GM23338 (cell line): ENCODE measurements at regions not wholly inside any gene's neighbourhood (a gene's known extent, or its start where the extent isn't known, plus 50 kb on each side); places are given as distances from the start of the nearest gene placed in this dataset.

Experiments
- ATAC-seq: fragments of 200-7000 bp; cut with Tn5 transposase; 3 replicates; pipeline ENCODE4 v1.9.1; 2020
- DNase-seq: peaks from one replicate; pipeline ENCODE4 v3.0.0-alpha.2; 2015; ENCODE audit warnings: low spot score
- H2AFZ ChIP-seq: fragments of 200-600 bp; sonication (generic); 2 replicates; pipeline ENCODE4 v1.8.0; 2016; ENCODE audit warnings: antibody characterized with exemption, mild to moderate bottlenecking, moderate library complexity
- H3F3A ChIP-seq: fragments of 200-600 bp; sonication (generic); replicated peaks from 2 replicates; pipeline ENCODE4 v1.8.0; 2017; ENCODE audit warnings: antibody characterized with exemption, mixed run types, low read depth
- H3K27ac ChIP-seq: fragments of 200-600 bp; sonication (generic); 2 replicates; pipeline ENCODE4 v1.6.1; 2016; ENCODE audit warnings: low read depth
- H3K27me3 ChIP-seq: fragments of 200-600 bp; sonication (generic); 2 replicates; pipeline ENCODE4 v1.8.0; 2016; ENCODE audit warnings: mild to moderate bottlenecking, mixed run types, moderate library complexity; ENCODE audit not compliant: insufficient read depth
- H3K36me3 ChIP-seq: fragments of 200-600 bp; sonication (generic); 2 replicates; pipeline ENCODE4 v1.8.0; 2016; ENCODE audit warnings: mild to moderate bottlenecking; ENCODE audit not compliant: insufficient read depth
- H3K4me1 ChIP-seq: fragments of 200-600 bp; sonication (generic); 2 replicates; pipeline ENCODE4 v1.8.0; 2016; ENCODE audit warnings: mild to moderate bottlenecking, moderate library complexity; ENCODE audit not compliant: insufficient read depth
- H3K4me2 ChIP-seq: fragments of 200-600 bp; sonication (generic); 2 replicates; pipeline ENCODE4 v1.7.1; 2017; ENCODE audit warnings: mixed run types
- H3K4me3 ChIP-seq: fragments of 200-600 bp; sonication (generic); 2 replicates; pipeline ENCODE4 v1.6.1; 2016; ENCODE audit warnings: mixed run types
- H3K79me2 ChIP-seq: fragments of 200-600 bp; sonication (generic); replicated peaks from 2 replicates; pipeline ENCODE4 v1.8.0; 2017; ENCODE audit warnings: mild to moderate bottlenecking; ENCODE audit not compliant: insufficient read depth
- H3K9me2 ChIP-seq: fragments of 200-600 bp; sonication (generic); 2 replicates; pipeline ENCODE4 v1.8.0; 2017; ENCODE audit not compliant: insufficient read depth
- H4K20me1 ChIP-seq: fragments of 200-600 bp; sonication (generic); replicated peaks from 2 replicates; pipeline ENCODE4 v1.8.0; 2017; ENCODE audit warnings: mild to moderate bottlenecking; ENCODE audit not compliant: insufficient read depth
- H3K27ac Mint-ChIP-seq: 2 replicates; pipeline ENCODE4 v1.8.0; 2020; ENCODE audit warnings: inconsistent platforms, mild to moderate bottlenecking, moderate library complexity, mixed read lengths
- H3K27me3 Mint-ChIP-seq: 3 replicates; pipeline ENCODE4 v1.8.0; 2022; ENCODE audit warnings: low read depth, mild to moderate bottlenecking, moderate library complexity, mixed read lengths, inconsistent platforms; ENCODE audit not compliant: insufficient read depth, poor library complexity
- H3K36me3 Mint-ChIP-seq: 3 replicates; pipeline ENCODE4 v1.8.0; 2021; ENCODE audit warnings: low read depth, mild to moderate bottlenecking, inconsistent platforms, moderate library complexity, mixed read lengths
- H3K4me1 Mint-ChIP-seq: 3 replicates; pipeline ENCODE4 v1.8.0; 2020; ENCODE audit warnings: mild to moderate bottlenecking, inconsistent platforms, mixed read lengths
- H3K4me3 Mint-ChIP-seq: 3 replicates; pipeline ENCODE4 v1.8.0; 2021; ENCODE audit warnings: moderate library complexity, mild to moderate bottlenecking, inconsistent platforms, mixed read lengths
- H3K9me3 Mint-ChIP-seq: 3 replicates; pipeline ENCODE4 v1.8.0; 2020; ENCODE audit warnings: moderate library complexity, mild to moderate bottlenecking, inconsistent platforms, mixed read lengths
- CTCF ChIP-seq, 2 experiments: fragments of 200-600 bp in 1 of 2; sonication (generic) in 1 of 2; conservative IDR thresholded peaks; 2 replicates each; pipeline versions ENCODE4 v1.5.1 to v1.6.1; 2016 to 2017; ENCODE audit warnings: antibody characterized with exemption in 2 of 2, low read depth in 2 of 2, mild to moderate bottlenecking in 2 of 2, moderate library complexity in 1 of 2
- EZH2 ChIP-seq: fragments of 200-600 bp; sonication (generic); IDR thresholded peaks from one replicate; pipeline ENCODE4 v1.8.0; 2017; ENCODE audit warnings: antibody characterized with exemption, mild to moderate bottlenecking, low read depth; ENCODE audit not compliant: unreplicated experiment
- EZH2phosphoT487 ChIP-seq: fragments of 200-600 bp; sonication (generic); IDR thresholded peaks from one replicate; pipeline ENCODE4 v1.8.1; 2018; ENCODE audit warnings: antibody characterized with exemption; ENCODE audit not compliant: unreplicated experiment
- NANOG ChIP-seq: IDR thresholded peaks from 2 replicates; pipeline ENCODE4 v1.6.1; 2016; ENCODE audit warnings: antibody characterized with exemption, borderline replicate concordance
- POLR2AphosphoS5 ChIP-seq: IDR thresholded peaks from 2 replicates; pipeline ENCODE4 v1.6.1; 2016; ENCODE audit warnings: antibody characterized with exemption, low read depth
- STAT1 ChIP-seq: IDR thresholded peaks from one replicate; pipeline ENCODE4 v1.6.1; 2016; ENCODE audit warnings: antibody characterized with exemption; ENCODE audit not compliant: unreplicated experiment
- ZNF114 ChIP-seq: fragments of 250-450 bp; sonication (Bioruptor Pico); IDR thresholded peaks from 2 replicates; pipeline ENCODE4 v1.5.0; 2020; ENCODE audit warnings: mild to moderate bottlenecking, moderate library complexity
- ZNF331 ChIP-seq: fragments of 250-450 bp; sonication (Bioruptor Pico); IDR thresholded peaks from 2 replicates; pipeline ENCODE4 v1.5.0; 2020; ENCODE audit warnings: low read depth, mild to moderate bottlenecking, moderate library complexity
- ZNF462 ChIP-seq: fragments of 250-450 bp; sonication (Bioruptor Pico); IDR thresholded peaks from 2 replicates; pipeline ENCODE4 v1.5.0; 2020; ENCODE audit warnings: mild to moderate bottlenecking, moderate library complexity

GRCh38 chrX:39438603-39439602 lies 637.6 kb downstream of the MID1IP1 start:
- H3K9me2 ChIP-seq, result no peaks in the 10 kb centered on the region
- Mint-ChIP-seq H3K4me3 (no peak overlapping the region; the same call in 2 of the 3 replicates), H3K9me3 (peaks cover 2% of the 10 kb centered on the region; the same call in 2 of the 3 replicates), H3K27ac (no peak overlapping the region), H3K27me3 (peaks cover 2% of the 10 kb centered on the region), H3K36me3 (no peaks in the 10 kb centered on the region; the same call in 2 of the 3 replicates), H3K4me1 (peaks cover 5% of the 10 kb centered on the region; the same call in 2 of the 3 replicates)
- no peaks in the 10 kb centered on the region for H3K4me1 ChIP-seq
- H3K27ac ChIP-seq, result no peak overlapping the region
- H3K27me3 ChIP-seq, result no peaks in the 10 kb centered on the region
- no peaks in the 10 kb centered on the region for H3F3A ChIP-seq
- DNase-seq, result peak; percentile 22
- no peak overlapping the region for H3K4me3 ChIP-seq
- TF ChIP-seq EZH2phosphoT487 (no peak), CTCF (conservative IDR thresholded peaks at IDR 0.05; ENCODE audit: low read depth in 2 of 2) (peak; percentile 34 to 53), NANOG (no peak), STAT1 (no peak), ZNF462 (CRISPR knock-in tag) (no peak), ZNF331 (CRISPR knock-in tag) (no peak), ZNF114 (CRISPR knock-in tag) (no peak), POLR2AphosphoS5 (no peak), EZH2 (no peak)
- no peaks in the 10 kb centered on the region for H4K20me1 ChIP-seq
- H3K36me3 ChIP-seq, result no peaks in the 10 kb centered on the region
- peak; percentile 42; the same call in 2 of the 3 replicates for ATAC-seq
- no peak overlapping the region for H3K4me2 ChIP-seq
- no peak overlapping the region for H2AFZ ChIP-seq
- no peaks in the 10 kb centered on the region for H3K79me2 ChIP-seq
